ENCODE measurements at regions not wholly inside any gene's neighbourhood (a gene's known extent, or its start where the extent isn't known, plus 50 kb on each side); places are given as distances from the start of the nearest gene placed in this dataset.
A peak's percentile ranks its signal among the peaks of the same experiment; 100 is the strongest.

DNA sequence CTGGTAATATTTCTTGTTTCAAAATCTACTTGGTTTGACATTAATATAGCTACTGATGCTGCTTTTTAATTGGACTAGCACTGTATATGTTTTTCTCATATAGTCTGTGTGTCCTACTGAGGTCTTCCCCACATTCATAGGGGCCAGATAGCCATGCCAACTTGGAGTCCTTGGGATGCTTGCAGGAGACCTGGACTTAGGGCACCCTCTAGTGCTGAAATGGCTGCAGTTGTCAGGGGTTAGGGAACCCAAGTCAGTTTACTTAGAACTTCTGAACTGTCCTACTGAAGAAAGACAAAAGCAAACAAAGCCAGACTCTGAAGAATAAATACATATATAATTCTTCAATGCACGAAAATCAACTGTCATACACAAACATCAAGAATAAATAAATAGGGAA lies 279.9 kb upstream of the SYT1 start:
- TF ChIP-seq, protein P1, sequence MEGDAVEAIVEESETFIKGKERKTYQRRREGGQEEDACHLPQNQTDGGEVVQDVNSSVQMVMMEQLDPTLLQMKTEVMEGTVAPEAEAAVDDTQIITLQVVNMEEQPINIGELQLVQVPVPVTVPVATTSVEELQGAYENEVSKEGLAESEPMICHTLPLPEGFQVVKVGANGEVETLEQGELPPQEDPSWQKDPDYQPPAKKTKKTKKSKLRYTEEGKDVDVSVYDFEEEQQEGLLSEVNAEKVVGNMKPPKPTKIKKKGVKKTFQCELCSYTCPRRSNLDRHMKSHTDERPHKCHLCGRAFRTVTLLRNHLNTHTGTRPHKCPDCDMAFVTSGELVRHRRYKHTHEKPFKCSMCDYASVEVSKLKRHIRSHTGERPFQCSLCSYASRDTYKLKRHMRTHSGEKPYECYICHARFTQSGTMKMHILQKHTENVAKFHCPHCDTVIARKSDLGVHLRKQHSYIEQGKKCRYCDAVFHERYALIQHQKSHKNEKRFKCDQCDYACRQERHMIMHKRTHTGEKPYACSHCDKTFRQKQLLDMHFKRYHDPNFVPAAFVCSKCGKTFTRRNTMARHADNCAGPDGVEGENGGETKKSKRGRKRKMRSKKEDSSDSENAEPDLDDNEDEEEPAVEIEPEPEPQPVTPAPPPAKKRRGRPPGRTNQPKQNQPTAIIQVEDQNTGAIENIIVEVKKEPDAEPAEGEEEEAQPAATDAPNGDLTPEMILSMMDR (conservative IDR thresholded peaks at IDR 0.05 in 1 of 2, IDR thresholded peaks at IDR 0.05 in 1 of 2; ENCODE audit: extremely low read depth in 1 of 2, insufficient read depth in 1 of 2, low read depth in 1 of 2, low read length in 2 of 2): peak; percentile 31 to 52
- TF ChIP-seq EZH2 (IDR thresholded peaks at IDR 0.05; ENCODE audit: borderline replicate concordance, low read length): no peak

All from mammary epithelial cell (primary cell).